ENCODE measurements at regions not wholly inside any gene's neighbourhood (a gene's known extent, or its start where the extent isn't known, plus 50 kb on each side); places are given as distances from the start of the nearest gene placed in this dataset.

GRCh38 chr5:57036761-57037160 lies 84.8 kb upstream of the MIER3 start:
- TF ChIP-seq CTCF (conservative IDR thresholded peaks at IDR 0.05 in 1 of 2, IDR thresholded peaks at IDR 0.05 in 1 of 2; ENCODE audit: low read depth in 1 of 2, low read length in 2 of 2) = no peak
- no peak for TF ChIP-seq EZH2 (IDR thresholded peaks at IDR 0.05; ENCODE audit: low read length, missing control alignments)
